Right ventricle myocardium inferior (tissue), 1 donor: ENCODE measurements at regions not wholly inside any gene's neighbourhood (a gene's known extent, or its start where the extent isn't known, plus 50 kb on each side); places are given as distances from the start of the nearest gene placed in this dataset.
A peak's percentile ranks its signal among the peaks of the same experiment; 100 is the strongest.
"Not testable (repeated sequence)": the region's sequence is repeated elsewhere in the genome, so short reads cannot be mapped to it uniquely, and the experiment has no call there.

Source experiments
- ATAC-seq: fragments of 200-7000 bp; cut with Tn5 transposase; one replicate; pipeline ENCODE4 v1.9.1; 2020; ENCODE audit warnings: mild to moderate bottlenecking, moderate library complexity
- DNase-seq: peaks from one replicate; pipeline ENCODE4 v3.0.0; 2021; ENCODE audit errors: missing footprints
- intact Hi-C: fragments of 100-400 bp; cut with DNase I; formaldehyde crosslinking; loops from one replicate; pipeline ENCODE4 v1.11.0; 2022
- donor health status: DM: no; HTN: yes; CAD: no; lungs with severe emphysema.

DNA sequence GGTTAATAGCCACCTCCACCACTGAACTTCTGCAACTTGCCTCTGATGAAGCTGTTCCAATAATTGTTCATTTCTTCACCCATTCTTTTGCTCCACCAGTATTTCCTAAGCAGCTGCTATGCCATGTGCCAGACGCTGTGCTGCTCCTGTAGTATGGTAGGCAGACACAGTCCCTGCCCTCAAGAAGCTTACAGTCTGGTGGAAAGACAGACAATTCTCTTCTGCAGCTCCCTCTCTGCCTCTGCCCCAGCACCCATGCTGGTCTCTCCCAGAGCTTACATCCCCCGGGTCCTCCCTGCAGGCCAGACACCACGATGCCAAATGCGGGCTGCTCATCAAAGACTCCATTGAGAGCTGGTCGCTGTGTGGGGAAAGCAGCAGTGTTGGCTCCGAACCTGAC lies 111.6 kb upstream of the ESRRB start:
- no peak for ATAC-seq
- intact Hi-C loops, result no loop called here
- DNase-seq, result no peak

DNA sequence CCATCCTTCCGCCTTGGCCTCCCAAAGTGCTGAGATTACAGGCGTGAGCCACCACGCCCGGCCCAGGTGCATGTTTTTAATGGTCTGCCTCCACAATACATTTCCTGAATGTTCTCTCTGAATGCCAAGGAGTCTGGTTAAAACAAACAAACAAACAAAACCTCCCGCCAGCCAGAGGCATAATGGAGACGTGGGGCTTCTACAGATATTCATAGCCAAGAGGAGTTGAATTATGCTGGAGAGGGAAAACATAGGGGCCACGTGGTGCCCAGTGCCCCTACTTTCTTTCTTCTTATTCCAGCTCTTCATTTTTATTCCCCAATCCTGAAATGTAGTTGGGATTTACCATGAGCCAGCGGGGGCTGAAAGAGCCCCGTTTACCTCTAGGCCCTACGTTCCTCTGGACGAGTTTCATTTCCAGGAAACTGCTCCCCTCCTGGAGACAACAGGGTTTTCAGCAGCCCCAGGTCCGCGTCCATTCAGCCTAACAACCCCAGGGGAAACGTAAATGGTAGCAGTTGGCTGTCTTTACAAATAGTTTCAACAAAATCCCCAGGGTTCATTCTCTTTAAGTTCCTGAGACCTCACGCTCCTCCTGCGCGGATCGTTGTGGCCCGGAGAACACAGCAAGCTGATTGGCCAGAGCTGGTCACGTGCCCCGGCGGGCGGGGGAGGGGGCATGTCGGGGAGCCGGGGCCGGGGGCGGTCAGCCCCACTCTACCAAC lies 108.5 kb upstream of the ESRRB start:
- ATAC-seq (peak; percentile 87), DNase-seq (peak; percentile 86)
- intact Hi-C loops, result no loop called here

DNA sequence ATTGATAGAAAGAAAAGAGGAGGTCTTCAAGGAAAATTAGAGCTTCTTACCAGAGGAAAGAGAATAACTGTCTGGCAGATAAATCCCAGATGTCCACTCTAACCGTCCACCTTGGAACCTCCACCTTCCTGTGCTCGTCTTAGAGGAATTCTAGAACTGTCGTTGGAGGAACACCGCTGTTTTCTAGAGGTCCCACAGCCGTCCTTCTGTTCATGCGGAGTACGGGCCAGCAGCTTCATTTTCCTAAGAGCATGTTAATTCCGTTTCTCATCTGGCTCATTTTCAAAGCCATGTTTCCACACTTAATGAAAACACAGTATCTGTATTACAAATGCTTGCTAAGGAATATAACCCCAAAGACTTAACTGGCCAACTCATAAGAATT lies 107.9 kb upstream of the ESRRB start:
- no peak for ATAC-seq
- intact Hi-C loops, result no loop called here
- no peak for DNase-seq

DNA sequence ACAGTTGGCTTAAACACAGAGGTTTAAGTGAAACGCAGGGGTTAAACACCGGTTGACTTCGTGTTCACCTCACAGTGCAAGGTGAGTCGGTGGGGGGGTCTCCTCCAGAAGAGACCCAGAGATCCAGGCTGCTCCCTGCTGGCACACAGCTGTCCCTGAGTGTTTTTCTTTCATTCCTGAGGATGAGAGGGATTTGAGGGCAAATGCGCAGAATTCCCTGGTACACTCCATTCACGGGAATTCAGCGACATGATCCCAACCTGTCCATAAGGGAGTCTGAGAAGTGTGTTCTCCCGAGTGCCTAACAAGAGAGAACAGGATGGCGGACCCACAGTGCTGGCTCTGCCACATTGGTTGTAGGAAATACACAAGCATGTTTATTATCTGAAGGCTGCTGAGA lies 107.2 kb upstream of the ESRRB start:
- intact Hi-C loops, result no loop called here
- no peak for DNase-seq
- no peak for ATAC-seq

DNA sequence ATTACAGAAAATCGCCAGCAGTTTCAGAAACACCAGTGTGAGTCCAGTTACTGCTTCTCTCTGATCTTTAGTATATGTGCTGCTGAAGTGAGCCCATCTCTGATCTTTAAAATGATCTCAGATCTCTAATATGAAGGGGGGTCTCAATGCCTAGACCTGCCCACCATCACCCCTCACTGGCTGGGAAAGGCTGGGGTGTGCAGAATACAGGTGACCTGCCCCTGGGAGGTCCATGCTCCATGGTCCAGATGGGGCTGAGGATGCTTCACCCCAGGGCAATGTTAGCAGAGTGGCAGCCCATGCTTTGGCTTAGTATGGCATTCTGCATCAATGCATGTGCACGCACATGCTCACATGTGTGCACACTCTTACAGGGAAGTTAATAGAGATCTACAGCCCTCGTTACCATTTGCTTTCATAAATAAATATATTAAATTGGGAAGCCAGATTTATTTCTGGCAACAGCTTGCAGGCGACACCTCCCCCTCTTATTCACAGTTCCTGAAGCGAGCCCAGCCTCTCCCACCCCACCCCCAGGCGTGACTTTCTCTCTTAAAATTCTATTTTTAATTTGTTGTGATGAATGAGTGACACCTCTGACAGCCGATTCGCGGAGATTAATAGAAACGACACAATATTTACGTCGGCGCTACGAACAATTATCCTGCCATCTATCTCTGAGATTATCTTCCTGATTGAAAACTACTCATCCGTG lies 104.7 kb upstream of the ESRRB start:
- ATAC-seq, result no peak
- intact Hi-C loops, result no loop called here

DNA sequence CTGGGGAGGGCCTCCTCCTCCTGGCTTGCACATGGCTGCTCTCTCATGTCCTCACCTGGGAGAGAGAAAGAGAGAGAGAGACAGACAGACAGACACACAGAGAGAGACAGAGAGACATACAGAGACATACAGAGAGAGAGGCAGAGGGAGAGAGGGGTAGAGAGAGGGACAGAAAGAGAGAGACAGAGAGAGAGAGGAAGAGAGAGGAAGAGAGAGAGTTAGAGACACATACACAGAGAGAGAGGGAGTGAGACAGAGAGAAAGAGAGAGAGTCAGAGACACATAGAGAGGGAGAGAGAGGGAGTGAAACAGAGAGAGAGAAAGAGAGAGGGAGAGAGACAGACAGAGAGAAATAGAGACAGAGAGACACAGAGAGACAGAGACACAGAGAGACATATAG lies 103.6 kb upstream of the ESRRB start:
- intact Hi-C loops, result no loop called here
- ATAC-seq, result no peak
- DNase-seq, result no peak

More for the DNA sequence above, 104.7 kb upstream of the ESRRB start:
- DNase-seq, result no peak

DNA sequence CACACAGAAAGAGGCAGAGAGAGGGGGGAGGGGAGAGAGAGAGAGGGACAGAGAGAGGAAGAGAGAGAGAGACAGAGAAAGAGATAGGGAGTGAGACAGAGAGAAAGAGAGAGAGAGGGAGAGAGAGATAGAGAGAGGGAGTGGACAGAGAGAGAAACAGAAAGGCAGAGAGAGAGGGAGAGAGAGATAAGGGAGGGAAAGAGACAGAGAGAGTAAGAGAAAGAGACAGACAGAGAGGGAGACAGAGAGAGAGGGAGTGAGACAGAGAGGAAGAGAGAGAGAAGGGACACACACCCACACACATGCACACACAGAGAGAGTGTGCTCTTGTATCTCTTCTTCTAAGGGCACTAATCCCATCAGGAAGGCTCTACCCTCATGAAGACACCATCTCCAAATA lies 103.2 kb upstream of the ESRRB start:
- ATAC-seq (no peak), DNase-seq (no peak)
- intact Hi-C loops, result no loop called here

DNA sequence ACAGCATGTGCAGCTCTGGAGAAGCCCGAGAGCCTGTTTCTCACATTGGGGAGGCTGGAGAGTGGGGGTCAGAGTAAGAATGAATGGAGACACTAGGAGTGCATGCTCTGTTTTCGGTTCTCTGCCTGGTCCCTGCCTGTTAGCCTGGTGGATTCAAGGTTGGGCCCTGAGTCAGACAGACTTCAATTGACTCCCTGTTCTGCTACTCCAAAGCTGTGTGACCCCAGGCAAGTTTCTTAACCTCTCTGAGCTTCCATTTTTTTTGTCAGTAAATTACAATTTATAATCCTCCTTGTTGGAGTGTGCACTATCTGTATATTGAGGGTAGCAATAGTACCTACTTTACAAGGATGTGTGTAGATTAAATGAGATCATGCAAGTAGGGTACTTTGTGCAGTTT lies 102.6 kb upstream of the ESRRB start:
- DNase-seq (no peak), ATAC-seq (no peak)
- intact Hi-C loops, result no loop called here

DNA sequence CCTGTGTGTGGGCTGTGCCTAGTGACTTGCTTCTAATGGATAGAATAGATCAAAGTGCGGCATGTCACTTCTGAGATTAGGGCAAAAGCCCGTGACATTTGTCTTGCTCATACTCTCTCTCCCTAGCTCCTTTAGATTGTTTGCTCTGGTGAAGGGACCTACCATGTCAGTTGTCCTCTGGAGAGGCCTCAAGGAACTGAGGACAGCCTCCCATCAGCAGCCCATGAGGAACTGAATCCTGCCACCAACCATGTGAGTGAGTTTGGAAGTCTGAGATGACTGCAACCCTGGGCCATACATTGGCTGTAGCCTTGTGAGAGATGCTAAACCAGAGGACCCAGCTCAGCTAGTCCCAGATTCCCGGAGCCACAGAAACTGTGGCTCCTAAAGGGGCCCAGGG lies 101.6 kb upstream of the ESRRB start:
- intact Hi-C loops, result no loop called here
- DNase-seq (no peak), ATAC-seq (no peak)

DNA sequence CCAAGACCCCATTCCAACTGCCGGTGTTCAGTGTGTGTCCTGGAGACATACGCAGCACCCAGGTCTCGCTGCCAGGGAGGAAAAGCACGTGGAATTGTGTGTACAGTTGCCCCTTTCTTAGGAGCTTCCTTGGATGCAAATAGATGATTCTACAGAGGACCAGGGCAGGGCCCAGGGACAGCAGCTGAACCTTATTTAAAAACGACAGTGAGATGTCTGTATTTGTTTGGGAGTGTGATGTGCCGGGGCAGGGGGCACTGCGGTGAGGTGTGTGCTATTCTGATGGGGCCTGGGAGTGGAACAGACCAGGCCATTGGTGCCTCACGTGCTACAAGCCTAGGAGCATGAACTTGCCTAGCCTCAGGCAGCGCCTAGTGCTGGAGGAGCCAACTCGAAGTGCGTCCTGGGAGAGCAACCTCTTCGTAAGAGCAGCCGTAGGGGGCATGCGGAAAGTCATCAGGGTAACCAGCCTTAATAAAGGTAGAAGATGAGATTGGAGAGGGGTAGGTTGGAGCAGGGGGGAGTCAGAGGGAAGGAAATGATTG lies 98.3 kb upstream of the ESRRB start:
- DNase-seq (no peak), ATAC-seq (no peak)
- intact Hi-C loops, result no loop called here

DNA sequence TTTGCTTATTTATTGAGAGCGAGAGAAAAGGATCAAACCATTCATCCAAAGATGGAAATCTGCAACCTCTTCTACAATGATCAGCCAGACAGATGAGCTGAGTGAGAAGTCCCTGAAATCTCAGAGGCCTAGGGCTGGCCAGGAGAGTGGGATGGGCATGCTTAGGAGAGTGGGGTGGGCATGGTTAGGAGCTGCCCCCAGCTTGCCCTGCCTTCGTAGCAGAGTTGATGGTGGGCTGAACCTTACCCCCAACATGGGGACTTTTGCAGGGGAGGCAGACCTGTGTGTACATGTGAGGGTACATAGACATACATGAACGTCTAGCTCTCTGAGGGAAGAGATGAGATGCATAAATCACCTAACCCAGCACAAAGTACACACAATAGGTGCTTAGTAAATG lies 95.7 kb upstream of the ESRRB start:
- no peak for DNase-seq

DNA sequence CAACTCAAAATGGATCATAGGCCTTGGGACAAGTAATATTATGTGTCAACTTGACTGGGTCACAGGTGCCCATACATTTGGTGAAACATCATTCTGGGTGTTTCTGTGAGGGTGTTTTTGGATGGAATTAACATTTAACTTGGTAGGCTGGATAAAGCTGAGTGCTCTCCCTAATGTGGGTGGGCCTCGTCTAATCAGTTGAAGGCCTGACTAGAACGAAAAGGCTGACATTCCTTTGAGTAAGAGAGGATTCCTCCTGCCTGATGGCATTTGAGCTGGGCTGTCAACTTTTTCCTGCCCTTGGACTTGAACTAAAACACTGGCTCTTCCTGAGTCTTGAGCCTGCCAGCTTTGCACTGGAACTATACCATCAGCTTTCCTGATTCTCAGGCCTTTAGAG lies 93.4 kb upstream of the ESRRB start:
- ATAC-seq, result no peak
- DNase-seq, result no peak
- intact Hi-C loops, result no loop called here

More for the DNA sequence above, 95.7 kb upstream of the ESRRB start:
- intact Hi-C loops, result no loop called here
- ATAC-seq, result no peak

DNA sequence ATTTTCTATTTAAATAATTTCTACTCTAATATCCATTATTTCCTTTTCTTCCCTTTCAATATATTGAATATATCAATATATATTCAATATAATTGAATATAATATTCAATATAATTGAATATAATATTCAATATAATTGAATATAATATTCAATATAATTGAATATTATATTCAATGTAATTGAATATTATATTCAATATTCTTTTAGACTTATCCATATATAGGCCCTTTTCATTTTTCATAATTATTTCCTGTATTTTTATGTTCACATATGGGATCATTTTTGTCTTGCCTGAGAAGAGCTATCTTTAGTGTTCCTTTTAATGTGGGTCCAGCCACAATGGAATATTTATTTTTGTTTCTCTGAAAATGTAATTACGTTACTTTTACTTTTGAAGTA lies 88.9 kb upstream of the ESRRB start:
- DNase-seq (no peak), ATAC-seq (no peak)
- intact Hi-C loops, result no loop called here

DNA sequence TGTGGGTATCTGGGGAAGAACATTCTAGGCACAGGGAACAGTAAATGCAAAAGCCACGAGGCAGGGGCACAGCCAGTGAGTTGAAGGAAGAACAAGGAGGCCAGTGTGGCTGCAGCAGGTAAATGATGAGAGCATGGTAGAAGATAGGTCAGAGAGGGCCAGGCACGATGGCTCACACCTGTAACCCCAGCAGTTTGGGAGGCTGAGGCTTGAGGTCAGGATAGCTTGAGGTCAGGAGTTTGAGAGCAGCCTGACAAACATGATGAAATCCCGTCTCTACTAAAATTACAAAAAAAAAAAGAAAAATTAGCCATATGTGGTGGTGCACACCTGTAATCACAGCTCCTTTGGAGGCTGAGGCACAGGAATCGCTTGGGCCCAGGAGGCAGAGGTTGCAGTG lies 86.7 kb upstream of the ESRRB start:
- DNase-seq, result no peak
- intact Hi-C loops, result no loop called here
- ATAC-seq, result no peak

DNA sequence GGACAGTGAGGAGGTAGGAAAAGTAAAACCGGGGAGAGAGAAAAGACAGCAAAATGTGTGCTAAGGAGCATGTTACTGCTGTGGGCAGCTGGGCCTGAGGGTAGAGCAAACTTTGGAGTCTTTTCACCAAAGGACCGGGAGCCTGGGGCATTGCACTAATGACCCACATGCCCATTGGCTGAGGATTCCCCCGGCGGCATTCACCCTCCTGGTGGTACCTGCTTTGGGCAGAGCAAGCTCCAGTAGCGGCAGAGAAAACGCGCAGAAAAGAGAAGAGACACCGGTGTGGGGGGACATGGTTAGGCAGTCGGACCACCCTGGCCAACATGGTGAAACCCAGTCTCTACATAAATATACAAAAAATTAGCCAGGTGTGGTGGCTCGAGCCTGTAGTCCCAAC lies 83.4 kb upstream of the ESRRB start:
- intact Hi-C loops, result no loop called here
- DNase-seq, result no peak
- ATAC-seq, result no peak

DNA sequence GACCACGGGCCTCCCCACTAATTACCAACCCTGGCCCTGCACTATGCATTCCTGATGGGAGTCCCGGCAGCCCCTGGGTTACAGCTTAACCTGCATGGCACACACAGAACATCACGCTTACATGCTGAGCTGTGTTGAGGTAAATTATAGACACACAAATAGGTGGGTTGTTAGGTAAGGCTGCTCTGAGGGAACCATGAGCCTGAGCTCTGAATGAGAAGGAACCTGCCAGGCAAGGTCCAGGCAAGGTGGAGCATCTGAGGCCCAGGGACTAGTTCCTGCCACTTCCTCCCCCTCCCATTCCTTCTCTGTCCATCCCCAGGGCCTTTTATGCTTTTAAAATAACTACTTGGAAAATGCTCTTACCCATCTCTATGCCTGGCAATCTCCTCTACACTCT lies 82.7 kb upstream of the ESRRB start:
- intact Hi-C loops, result no loop called here
- DNase-seq (no peak), ATAC-seq (no peak)

DNA sequence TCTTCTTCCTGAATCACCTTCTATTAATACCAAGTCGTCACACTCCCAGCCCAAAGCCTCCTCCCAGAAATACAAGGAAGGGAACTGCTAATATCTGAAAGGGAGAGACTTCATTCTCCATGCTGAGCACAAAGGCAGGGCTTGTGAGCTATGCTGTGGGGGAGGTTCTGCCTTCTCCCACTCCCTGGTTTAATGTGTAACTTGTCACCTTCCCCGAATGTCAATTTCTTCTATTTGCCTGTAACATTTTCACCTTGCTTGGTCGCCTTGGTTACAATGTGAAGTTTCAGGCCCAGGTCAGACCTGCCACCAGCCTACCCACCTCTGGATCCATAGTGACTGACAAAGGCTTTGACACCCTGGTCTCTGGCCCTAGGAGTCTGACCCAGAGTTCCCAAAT lies 82.0 kb upstream of the ESRRB start:
- intact Hi-C loops, result no loop called here
- ATAC-seq, result no peak

DNA sequence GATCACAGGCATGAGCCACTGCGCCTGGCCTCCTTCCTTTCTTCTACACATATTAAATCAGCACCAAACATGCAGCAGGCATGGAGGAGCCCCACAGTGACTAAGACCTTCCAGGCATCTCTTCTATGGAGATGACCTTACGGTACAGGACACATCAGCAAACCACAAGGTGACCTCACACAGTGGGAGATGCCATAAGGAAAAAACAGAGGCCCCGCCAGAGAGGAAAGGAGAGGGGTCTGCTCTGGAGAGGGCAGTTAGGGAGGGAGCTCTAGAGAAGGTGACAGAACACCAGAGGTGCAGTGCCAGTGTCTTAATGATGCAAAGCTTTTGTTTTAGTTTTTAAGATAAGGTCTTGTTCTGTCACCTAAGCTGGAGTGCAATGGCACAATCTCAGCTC lies 81.1 kb upstream of the ESRRB start:
- DNase-seq (no peak), ATAC-seq (no peak)
- intact Hi-C loops, result no loop called here

More for the DNA sequence above, 82.0 kb upstream of the ESRRB start:
- DNase-seq, result no peak

DNA sequence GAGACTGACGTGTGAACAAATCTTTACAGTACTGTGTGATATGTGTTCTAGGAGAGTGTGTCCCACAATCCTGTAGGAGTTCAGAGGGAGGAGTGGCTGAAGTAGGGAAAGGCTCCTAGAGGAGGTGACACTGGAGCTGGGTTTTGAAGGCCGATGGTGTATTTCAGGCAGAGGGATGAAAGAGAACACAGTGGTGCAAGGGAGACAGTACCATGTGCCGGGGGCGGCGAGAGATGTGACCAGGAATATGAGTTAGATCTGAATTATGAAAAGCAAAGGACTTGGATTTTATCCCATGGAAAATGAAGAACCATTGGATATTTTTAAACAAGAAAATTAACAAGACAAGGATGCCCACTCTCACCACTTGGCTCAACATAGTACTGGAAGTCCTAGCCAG lies 77.0 kb upstream of the ESRRB start:
- ATAC-seq (no peak), DNase-seq (no peak)
- intact Hi-C loops, result no loop called here

DNA sequence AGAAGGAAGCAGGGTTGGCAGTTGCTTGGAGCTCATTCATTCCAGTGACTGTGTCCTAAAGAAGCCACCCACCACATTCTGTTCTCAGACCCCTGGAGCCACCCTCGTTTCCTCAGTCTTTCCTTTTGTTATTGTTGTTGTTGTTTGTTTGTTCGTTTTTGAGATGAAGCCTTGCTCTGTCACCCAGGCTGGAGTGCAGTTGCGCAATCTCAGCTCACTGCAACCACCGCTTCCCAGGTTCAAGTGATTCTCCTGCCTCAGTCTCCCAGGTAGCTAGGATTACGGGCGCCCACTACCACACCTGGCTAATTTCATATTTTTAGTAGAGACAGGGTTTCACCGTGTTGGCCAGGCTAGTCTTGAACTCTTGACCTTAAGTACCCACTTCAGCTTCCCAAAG lies 72.7 kb upstream of the ESRRB start:
- ATAC-seq, DNase-seq, intact Hi-C loops: not testable (repeated sequence)
